ENCODE measurements at regions not wholly inside any gene's neighbourhood (a gene's known extent, or its start where the extent isn't known, plus 50 kb on each side); places are given as distances from the start of the nearest gene placed in this dataset.

- no peak overlapping the region for H3K9ac ChIP-seq (ENCODE audit: low read depth in 1 of 2, low read length in 2 of 2)
- no peak overlapping the region for H3K27ac ChIP-seq (ENCODE audit: low read depth in 2 of 2, low read length in 2 of 2)
- no peak overlapping the region for H3K4me3 ChIP-seq (ENCODE audit: low read length in 2 of 2)
- no peaks in the 10 kb centered on the region for H3K36me3 ChIP-seq (ENCODE audit: control insufficient read depth in 2 of 2, insufficient read depth in 2 of 2, low read length in 2 of 2)
- H3K4me1 ChIP-seq (ENCODE audit: control insufficient read depth in 2 of 2, insufficient read depth in 2 of 2, low read length in 2 of 2), result no peaks in the 10 kb centered on the region
- no peaks in the 10 kb centered on the region for H3K9me3 ChIP-seq (ENCODE audit: control insufficient read depth in 2 of 2, low read length in 2 of 2)
- no peaks in the 10 kb centered on the region for H3K27me3 ChIP-seq (ENCODE audit: control insufficient read depth in 2 of 2, insufficient read depth in 2 of 2, low read length in 2 of 2)
Measured at GRCh38 chr16:6428861-6429260, 903.8 kb upstream of the RBFOX1 start.

GRCh38 chr16:6427621-6428020 is 905.0 kb upstream of the RBFOX1 start:
- Histone ChIP-seq H3K4me1 (ENCODE audit: control insufficient read depth in 2 of 2, insufficient read depth in 2 of 2, low read length in 2 of 2) (no peaks in the 10 kb centered on the region), H3K9me3 (ENCODE audit: control insufficient read depth in 2 of 2, low read length in 2 of 2) (no peaks in the 10 kb centered on the region), H3K36me3 (ENCODE audit: control insufficient read depth in 2 of 2, insufficient read depth in 2 of 2, low read length in 2 of 2) (no peaks in the 10 kb centered on the region), H3K27ac (ENCODE audit: low read depth in 2 of 2, low read length in 2 of 2) (no peak overlapping the region), H3K4me3 (ENCODE audit: low read length in 2 of 2) (no peak overlapping the region), H3K27me3 (ENCODE audit: control insufficient read depth in 2 of 2, insufficient read depth in 2 of 2, low read length in 2 of 2) (no peaks in the 10 kb centered on the region), H3K9ac (ENCODE audit: low read depth in 1 of 2, low read length in 2 of 2) (no peak overlapping the region)

GRCh38 chr16:6407596-6407995 is 925.0 kb upstream of the RBFOX1 start:
- H3K27me3 ChIP-seq (ENCODE audit: control insufficient read depth in 2 of 2, insufficient read depth in 2 of 2, low read length in 2 of 2), result no peaks in the 10 kb centered on the region
- no peak overlapping the region for H3K9ac ChIP-seq (ENCODE audit: low read depth in 1 of 2, low read length in 2 of 2)
- no peak overlapping the region for H3K27ac ChIP-seq (ENCODE audit: low read depth in 2 of 2, low read length in 2 of 2)
- H3K36me3 ChIP-seq (ENCODE audit: control insufficient read depth in 2 of 2, insufficient read depth in 2 of 2, low read length in 2 of 2), result no peaks in the 10 kb centered on the region
- H3K4me1 ChIP-seq (ENCODE audit: control insufficient read depth in 2 of 2, insufficient read depth in 2 of 2, low read length in 2 of 2), result no peaks in the 10 kb centered on the region
- H3K4me3 ChIP-seq (ENCODE audit: low read length in 2 of 2), result no peak overlapping the region
- H3K9me3 ChIP-seq (ENCODE audit: control insufficient read depth in 2 of 2, low read length in 2 of 2), result no peaks in the 10 kb centered on the region

GRCh38 chr16:6406028-6406427 is 926.6 kb upstream of the RBFOX1 start:
- Histone ChIP-seq H3K9me3 (ENCODE audit: control insufficient read depth in 2 of 2, low read length in 2 of 2) (no peaks in the 10 kb centered on the region), H3K4me1 (ENCODE audit: control insufficient read depth in 2 of 2, insufficient read depth in 2 of 2, low read length in 2 of 2) (no peaks in the 10 kb centered on the region)

DNA sequence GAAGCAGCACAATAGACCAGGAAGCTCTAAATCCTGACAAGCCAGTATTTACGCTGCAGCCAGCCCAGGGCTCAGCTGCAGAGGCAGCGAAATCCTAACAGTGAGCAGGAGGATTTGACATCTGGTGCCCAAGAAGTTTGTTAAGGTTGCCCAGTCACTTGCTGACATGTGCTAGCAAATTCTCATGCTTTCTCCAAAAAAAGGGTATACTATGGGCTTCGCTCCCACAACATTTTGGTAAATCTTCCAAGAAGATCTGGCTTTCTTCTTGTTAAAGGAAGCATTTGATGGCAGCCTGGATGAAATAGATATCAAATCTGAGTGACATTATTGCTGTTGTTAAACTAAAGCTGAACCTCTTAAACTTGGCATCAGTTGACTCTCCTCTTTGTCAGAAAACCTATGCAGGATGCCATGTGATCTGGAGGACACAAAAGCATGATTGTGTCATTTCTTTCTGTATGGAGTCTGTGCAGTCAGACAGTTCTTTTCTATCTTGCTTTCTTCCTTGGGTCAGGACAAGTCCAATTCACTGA is 949.7 kb upstream of the RBFOX1 start:
- no peaks in the 10 kb centered on the region for H3K9me3 ChIP-seq (ENCODE audit: control insufficient read depth in 2 of 2, low read length in 2 of 2)
- no peak overlapping the region for H3K27ac ChIP-seq (ENCODE audit: low read depth in 2 of 2, low read length in 2 of 2)
- H3K4me3 ChIP-seq (ENCODE audit: low read length in 2 of 2), result no peak overlapping the region
- H3K4me1 ChIP-seq (ENCODE audit: control insufficient read depth in 2 of 2, insufficient read depth in 2 of 2, low read length in 2 of 2), result no peaks in the 10 kb centered on the region
- no peaks in the 10 kb centered on the region for H3K27me3 ChIP-seq (ENCODE audit: control insufficient read depth in 2 of 2, insufficient read depth in 2 of 2, low read length in 2 of 2)
- peak overlapping the region in 1 of 2 donors; percentile 6 for H3K9ac ChIP-seq (ENCODE audit: low read depth in 1 of 2, low read length in 2 of 2)
- no peaks in the 10 kb centered on the region for H3K36me3 ChIP-seq (ENCODE audit: control insufficient read depth in 2 of 2, insufficient read depth in 2 of 2, low read length in 2 of 2)

More at GRCh38 chr16:6406028-6406427, 926.6 kb upstream of the RBFOX1 start:
- Histone ChIP-seq H3K27me3 (ENCODE audit: control insufficient read depth in 2 of 2, insufficient read depth in 2 of 2, low read length in 2 of 2) (no peaks in the 10 kb centered on the region), H3K27ac (ENCODE audit: low read depth in 2 of 2, low read length in 2 of 2) (no peak overlapping the region), H3K36me3 (ENCODE audit: control insufficient read depth in 2 of 2, insufficient read depth in 2 of 2, low read length in 2 of 2) (no peaks in the 10 kb centered on the region), H3K9ac (ENCODE audit: low read depth in 1 of 2, low read length in 2 of 2) (no peak overlapping the region), H3K4me3 (ENCODE audit: low read length in 2 of 2) (no peak overlapping the region)

- H3K27ac ChIP-seq (ENCODE audit: low read depth in 2 of 2, low read length in 2 of 2), result no peak overlapping the region
- H3K27me3 ChIP-seq (ENCODE audit: control insufficient read depth in 2 of 2, insufficient read depth in 2 of 2, low read length in 2 of 2), result no peaks in the 10 kb centered on the region
- no peak overlapping the region for H3K4me3 ChIP-seq (ENCODE audit: low read length in 2 of 2)
- H3K9me3 ChIP-seq (ENCODE audit: control insufficient read depth in 2 of 2, low read length in 2 of 2), result no peaks in the 10 kb centered on the region
- H3K9ac ChIP-seq (ENCODE audit: low read depth in 1 of 2, low read length in 2 of 2), result no peak overlapping the region
- no peaks in the 10 kb centered on the region for H3K4me1 ChIP-seq (ENCODE audit: control insufficient read depth in 2 of 2, insufficient read depth in 2 of 2, low read length in 2 of 2)
- no peaks in the 10 kb centered on the region for H3K36me3 ChIP-seq (ENCODE audit: control insufficient read depth in 2 of 2, insufficient read depth in 2 of 2, low read length in 2 of 2)
Measured at GRCh38 chr16:6381896-6382295, 950.7 kb upstream of the RBFOX1 start.

GRCh38 chr16:6377956-6378355 is 954.7 kb upstream of the RBFOX1 start:
- no peaks in the 10 kb centered on the region for H3K9me3 ChIP-seq (ENCODE audit: control insufficient read depth in 2 of 2, low read length in 2 of 2)
- H3K9ac ChIP-seq (ENCODE audit: low read depth in 1 of 2, low read length in 2 of 2), result no peak overlapping the region
- no peak overlapping the region for H3K27ac ChIP-seq (ENCODE audit: low read depth in 2 of 2, low read length in 2 of 2)
- H3K4me3 ChIP-seq (ENCODE audit: low read length in 2 of 2), result no peak overlapping the region
- no peaks in the 10 kb centered on the region for H3K36me3 ChIP-seq (ENCODE audit: control insufficient read depth in 2 of 2, insufficient read depth in 2 of 2, low read length in 2 of 2)
- H3K4me1 ChIP-seq (ENCODE audit: control insufficient read depth in 2 of 2, insufficient read depth in 2 of 2, low read length in 2 of 2), result no peaks in the 10 kb centered on the region
- H3K27me3 ChIP-seq (ENCODE audit: control insufficient read depth in 2 of 2, insufficient read depth in 2 of 2, low read length in 2 of 2), result no peaks in the 10 kb centered on the region

GRCh38 chr16:6375465-6376075 is 957.1 kb upstream of the RBFOX1 start:
- no peak overlapping the region for H3K9ac ChIP-seq (ENCODE audit: low read depth in 1 of 2, low read length in 2 of 2)
- H3K36me3 ChIP-seq (ENCODE audit: control insufficient read depth in 2 of 2, insufficient read depth in 2 of 2, low read length in 2 of 2), result no peaks in the 10 kb centered on the region
- H3K27me3 ChIP-seq (ENCODE audit: control insufficient read depth in 2 of 2, insufficient read depth in 2 of 2, low read length in 2 of 2), result no peaks in the 10 kb centered on the region
- H3K4me1 ChIP-seq (ENCODE audit: control insufficient read depth in 2 of 2, insufficient read depth in 2 of 2, low read length in 2 of 2), result no peaks in the 10 kb centered on the region
- no peak overlapping the region for H3K27ac ChIP-seq (ENCODE audit: low read depth in 2 of 2, low read length in 2 of 2)
- no peak overlapping the region for H3K4me3 ChIP-seq (ENCODE audit: low read length in 2 of 2)
- no peaks in the 10 kb centered on the region for H3K9me3 ChIP-seq (ENCODE audit: control insufficient read depth in 2 of 2, low read length in 2 of 2)

DNA sequence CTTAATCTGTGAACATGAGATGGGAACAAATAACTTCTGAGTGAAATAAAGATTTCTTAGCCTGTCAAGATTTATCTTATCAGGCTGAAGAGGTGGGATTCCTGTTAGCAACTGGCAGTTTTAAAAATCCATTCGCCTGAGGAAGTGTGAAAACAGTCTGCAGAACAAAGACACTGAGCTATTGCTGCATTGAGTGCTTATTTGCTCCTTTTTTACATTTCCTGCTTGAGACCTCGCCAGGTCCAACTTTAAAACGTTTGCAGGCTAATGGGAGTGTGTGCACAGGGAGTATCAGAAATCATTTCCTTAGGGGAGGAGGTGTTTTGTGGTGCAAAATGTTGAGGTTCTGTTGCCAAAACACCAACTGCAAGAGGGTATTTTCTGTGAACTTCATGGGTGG is 957.8 kb upstream of the RBFOX1 start:
- Histone ChIP-seq H3K9ac (ENCODE audit: low read depth in 1 of 2, low read length in 2 of 2) (no peak overlapping the region), H3K4me3 (ENCODE audit: low read length in 2 of 2) (no peak overlapping the region), H3K27ac (ENCODE audit: low read depth in 2 of 2, low read length in 2 of 2) (no peak overlapping the region), H3K4me1 (ENCODE audit: control insufficient read depth in 2 of 2, insufficient read depth in 2 of 2, low read length in 2 of 2) (no peaks in the 10 kb centered on the region), H3K36me3 (ENCODE audit: control insufficient read depth in 2 of 2, insufficient read depth in 2 of 2, low read length in 2 of 2) (no peaks in the 10 kb centered on the region), H3K9me3 (ENCODE audit: control insufficient read depth in 2 of 2, low read length in 2 of 2) (no peaks in the 10 kb centered on the region), H3K27me3 (ENCODE audit: control insufficient read depth in 2 of 2, insufficient read depth in 2 of 2, low read length in 2 of 2) (no peaks in the 10 kb centered on the region)

DNA sequence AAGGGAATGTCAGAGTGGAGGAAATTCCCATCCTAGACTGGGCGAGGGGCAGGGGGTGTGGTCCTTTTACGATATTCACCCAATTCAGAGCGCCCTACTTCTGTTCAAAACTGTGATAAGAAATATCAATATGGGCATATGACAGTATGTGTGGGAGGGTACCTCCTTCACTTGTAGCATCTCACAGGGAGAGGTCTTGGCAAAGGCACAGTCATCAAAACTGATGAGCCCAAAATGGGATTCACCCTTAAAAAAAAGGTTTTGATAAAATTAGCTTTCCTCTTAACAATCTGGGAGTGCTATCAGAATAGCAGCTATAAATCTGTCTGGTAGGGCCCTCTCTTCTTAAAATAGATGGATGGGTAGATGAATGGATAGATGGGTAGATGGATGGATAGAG is 967.8 kb upstream of the RBFOX1 start:
- Histone ChIP-seq H3K9ac (ENCODE audit: low read depth in 1 of 2, low read length in 2 of 2) (no peak overlapping the region), H3K27me3 (ENCODE audit: control insufficient read depth in 2 of 2, insufficient read depth in 2 of 2, low read length in 2 of 2) (no peaks in the 10 kb centered on the region), H3K4me1 (ENCODE audit: control insufficient read depth in 2 of 2, insufficient read depth in 2 of 2, low read length in 2 of 2) (no peaks in the 10 kb centered on the region), H3K9me3 (ENCODE audit: control insufficient read depth in 2 of 2, low read length in 2 of 2) (no peaks in the 10 kb centered on the region), H3K27ac (ENCODE audit: low read depth in 2 of 2, low read length in 2 of 2) (no peak overlapping the region), H3K36me3 (ENCODE audit: control insufficient read depth in 2 of 2, insufficient read depth in 2 of 2, low read length in 2 of 2) (no peaks in the 10 kb centered on the region), H3K4me3 (ENCODE audit: low read length in 2 of 2) (no peak overlapping the region)
